Mesendoderm (in vitro differentiated cells): ENCODE measurements at regions not wholly inside any gene's neighbourhood (a gene's known extent, or its start where the extent isn't known, plus 50 kb on each side); places are given as distances from the start of the nearest gene placed in this dataset.

Source experiments
- DNase-seq: peaks from one replicate; pipeline ENCODE4 v3.0.0; 2013
- H2AK5ac ChIP-seq: 2 replicates; pipeline ENCODE4 v1.6.1; 2013; ENCODE audit warnings: low read length, inconsistent platforms
- H2BK120ac ChIP-seq: 2 replicates; pipeline ENCODE4 v1.6.1; 2013; ENCODE audit warnings: low read depth, mild to moderate bottlenecking, low read length, moderate library complexity, mixed read lengths
- H2BK15ac ChIP-seq: replicated peaks from 2 replicates; pipeline ENCODE4 v1.6.1; 2013; ENCODE audit warnings: low read depth, mild to moderate bottlenecking, moderate library complexity
- H2BK5ac ChIP-seq: 2 replicates; pipeline ENCODE4 v1.6.1; 2013; ENCODE audit warnings: low read length, inconsistent platforms
- H3K18ac ChIP-seq: 2 replicates; pipeline ENCODE4 v1.6.1; 2013; ENCODE audit warnings: mild to moderate bottlenecking, low read length, mixed read lengths
- H3K23ac ChIP-seq: one replicate; pipeline ENCODE4 v1.6.1; 2013; ENCODE audit warnings: low read length
- H3K27ac ChIP-seq: 2 replicates; pipeline ENCODE4 v1.5.1; 2013; ENCODE audit warnings: low read depth, mild to moderate bottlenecking, inconsistent platforms, low read length, moderate library complexity
- H3K27me3 ChIP-seq: 2 replicates; pipeline ENCODE4 v1.6.1; 2013; ENCODE audit warnings: low read length, control low read depth, mild to moderate bottlenecking, inconsistent platforms; ENCODE audit not compliant: insufficient read depth, poor library complexity
- H3K36me3 ChIP-seq: 2 replicates; pipeline ENCODE4 v1.6.1; 2013; ENCODE audit warnings: low read length, inconsistent platforms; ENCODE audit not compliant: control insufficient read depth, insufficient read depth
- H3K4ac ChIP-seq: one replicate; pipeline ENCODE4 v1.6.1; 2013; ENCODE audit warnings: low read depth, mild to moderate bottlenecking, low read length, moderate library complexity
- H3K4me1 ChIP-seq: 2 replicates; pipeline ENCODE4 v1.6.1; 2013; ENCODE audit warnings: low read depth, low read length, inconsistent platforms; ENCODE audit not compliant: control insufficient read depth
- H3K4me2 ChIP-seq: 2 replicates; pipeline ENCODE4 v1.6.1; 2013; ENCODE audit warnings: low read length
- H3K4me3 ChIP-seq: 2 replicates; pipeline ENCODE4 v1.5.1; 2013; ENCODE audit warnings: mild to moderate bottlenecking, low read length
- H3K56ac ChIP-seq: one replicate; pipeline ENCODE4 v1.6.1; 2013; ENCODE audit warnings: low read length
- H3K79me1 ChIP-seq: 2 replicates; pipeline ENCODE4 v1.6.1; 2013; ENCODE audit warnings: low read length, inconsistent platforms
- H3K79me2 ChIP-seq: 2 replicates; pipeline ENCODE4 v1.6.1; 2013; ENCODE audit warnings: mild to moderate bottlenecking, low read length; ENCODE audit not compliant: control insufficient read depth, insufficient read depth
- H3K9ac ChIP-seq: 2 replicates; pipeline ENCODE4 v1.6.1; 2013; ENCODE audit warnings: low read length, inconsistent platforms
- H4K5ac ChIP-seq: one replicate; pipeline ENCODE4 v1.6.1; 2013; ENCODE audit warnings: low read length
- H4K8ac ChIP-seq: one replicate; pipeline ENCODE4 v1.6.1; 2013; ENCODE audit warnings: low read depth, mild to moderate bottlenecking, control low read depth, low read length, moderate library complexity
- WGBS: extraction: QIAGEN DNeasy Blood & Tissue Kit; methylation state at CpG from one replicate; pipeline ENCODE4 v1.1.7; 2013; ENCODE audit warnings: low lambda C conversion rate, missing lambda C conversion rate; ENCODE audit not compliant: insufficient coverage; ENCODE audit errors: extremely low coverage; 5-methylcytosine and 5-hydroxymethylcytosine counted together

GRCh38 chrX:79231662-79232061 lies 87.2 kb downstream of the GPR174 start:
- H3K79me1 ChIP-seq, result no peaks in the 10 kb centered on the region
- H3K23ac ChIP-seq, result no peak overlapping the region
- no peak overlapping the region for H3K56ac ChIP-seq
- no peaks in the 10 kb centered on the region for H3K79me2 ChIP-seq
- H2BK120ac ChIP-seq, result no peak overlapping the region
- H2AK5ac ChIP-seq, result no peak overlapping the region
- H3K9ac ChIP-seq, result no peak overlapping the region
- H3K36me3 ChIP-seq, result no peaks in the 10 kb centered on the region
- WGBS, result no CpG with 5 or more reads among the region's 2 CpGs
- H2BK15ac ChIP-seq, result no peak overlapping the region
- H4K5ac ChIP-seq, result no peak overlapping the region
- H2BK5ac ChIP-seq, result no peak overlapping the region
- no peaks in the 10 kb centered on the region for H3K4me1 ChIP-seq
- no peak overlapping the region for H3K4me2 ChIP-seq
- no peak overlapping the region for H3K4me3 ChIP-seq
- DNase-seq, result no peak
- H3K4ac ChIP-seq, result no peak overlapping the region
- H3K27me3 ChIP-seq, result no peaks in the 10 kb centered on the region
- no peak overlapping the region for H4K8ac ChIP-seq
- H3K18ac ChIP-seq, result no peak overlapping the region
- H3K27ac ChIP-seq, result no peak overlapping the region
